GM21717 (cell line): ENCODE measurements at regions not wholly inside any gene's neighbourhood (a gene's known extent, or its start where the extent isn't known, plus 50 kb on each side); places are given as distances from the start of the nearest gene placed in this dataset.

Experiments
- ATAC-seq: cut with Tn5 transposase; IDR thresholded peaks from one replicate; pipeline ENCODE4 v1.9.1; 2021; ENCODE audit warnings: mild to moderate bottlenecking, moderate library complexity; ENCODE audit not compliant: unreplicated experiment

GRCh38 chr9:99732715-99733114, 89.0 kb upstream of the NR4A3 start:
- no peak for ATAC-seq

DNA sequence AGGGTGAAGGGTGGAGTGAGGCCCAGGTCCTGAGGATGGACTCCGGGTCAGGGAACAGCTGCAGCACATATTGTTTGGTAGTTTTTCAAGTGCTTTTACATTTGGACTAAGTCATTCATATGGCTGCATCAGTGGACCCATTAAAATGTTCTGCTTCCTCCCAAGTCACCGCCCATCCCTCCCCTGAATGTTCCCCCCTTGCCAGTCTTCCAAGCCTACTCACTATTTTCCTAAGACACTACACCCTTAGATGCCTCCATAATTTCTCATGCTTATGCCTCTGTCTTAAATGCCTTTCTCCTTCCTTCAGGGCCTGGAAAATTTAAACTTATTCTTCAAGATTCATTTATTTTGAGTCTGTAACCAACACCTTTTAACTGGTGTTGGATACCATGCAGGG, 86.6 kb upstream of the NR4A3 start:
- no peak for ATAC-seq

GRCh38 chr9:99736291-99736690, 85.4 kb upstream of the NR4A3 start:
- no peak for ATAC-seq

GRCh38 chr9:99737649-99738048, 84.0 kb upstream of the NR4A3 start:
- no peak for ATAC-seq

- no peak for ATAC-seq
Measured at GRCh38 chr9:99743006-99743405, 78.7 kb upstream of the NR4A3 start.

GRCh38 chr9:99743455-99743854, 78.2 kb upstream of the NR4A3 start:
- no peak for ATAC-seq

- no peak for ATAC-seq
Measured at GRCh38 chr9:99744132-99744531, 77.6 kb upstream of the NR4A3 start.

DNA sequence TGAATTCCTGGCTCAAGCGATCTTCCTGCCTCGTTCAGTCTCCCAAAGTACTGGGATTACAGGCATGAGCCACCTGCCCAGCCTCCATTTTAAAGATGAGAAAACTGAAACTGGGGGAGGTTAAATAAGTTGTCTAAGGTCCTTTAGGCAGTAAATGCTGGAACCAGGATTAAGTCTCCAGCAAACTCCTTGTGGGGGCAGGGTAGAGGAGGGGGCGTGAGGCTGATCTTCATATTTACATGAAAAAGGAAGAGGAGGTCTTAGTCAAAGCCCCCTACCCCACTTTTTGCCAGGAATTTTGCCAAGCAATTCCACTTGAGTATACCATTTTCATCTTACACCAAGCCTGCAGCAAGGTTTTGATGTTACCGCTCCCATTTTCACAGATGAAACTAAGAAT, 76.6 kb upstream of the NR4A3 start:
- no peak for ATAC-seq

DNA sequence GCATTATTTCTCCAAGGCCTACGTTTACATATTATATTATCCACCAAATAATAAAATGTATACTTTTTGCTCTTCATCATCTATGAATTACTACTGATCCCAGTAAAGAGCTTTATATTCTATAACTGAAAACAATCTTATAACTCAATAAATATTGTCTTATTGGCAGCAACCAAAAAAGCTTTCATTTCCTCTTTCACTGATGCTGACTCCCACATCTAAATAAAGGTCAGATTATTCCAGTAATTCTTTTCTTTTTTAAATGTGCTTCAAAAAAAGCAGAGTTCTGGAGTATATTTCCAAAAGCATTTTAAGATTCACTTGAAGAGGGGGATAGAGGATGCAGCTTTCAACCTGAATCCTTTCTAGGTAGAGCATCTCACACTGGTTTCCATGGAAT, 75.3 kb upstream of the NR4A3 start:
- no peak for ATAC-seq

- no peak for ATAC-seq
Measured at GRCh38 chr9:99748266-99748665, 73.4 kb upstream of the NR4A3 start.

DNA sequence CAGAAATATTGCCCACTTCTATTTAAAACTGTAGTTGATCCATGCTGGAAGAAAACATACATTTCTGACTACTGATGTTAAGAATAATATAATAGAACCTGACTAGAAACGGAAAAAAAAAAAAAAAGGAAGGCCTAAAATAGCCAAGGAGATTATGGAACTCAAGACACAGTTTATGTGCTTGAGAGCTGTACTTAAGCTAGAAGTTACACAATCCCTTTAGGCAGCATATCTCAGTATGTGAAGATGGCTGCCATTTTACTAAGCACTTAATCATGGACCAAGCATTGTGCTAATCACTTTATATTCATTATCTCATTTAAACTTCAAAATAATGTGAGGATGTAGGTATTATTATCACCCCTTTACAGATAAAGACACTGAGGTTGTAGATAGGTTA, 73.0 kb upstream of the NR4A3 start:
- no peak for ATAC-seq

GRCh38 chr9:99749641-99750040, 72.0 kb upstream of the NR4A3 start:
- no peak for ATAC-seq

DNA sequence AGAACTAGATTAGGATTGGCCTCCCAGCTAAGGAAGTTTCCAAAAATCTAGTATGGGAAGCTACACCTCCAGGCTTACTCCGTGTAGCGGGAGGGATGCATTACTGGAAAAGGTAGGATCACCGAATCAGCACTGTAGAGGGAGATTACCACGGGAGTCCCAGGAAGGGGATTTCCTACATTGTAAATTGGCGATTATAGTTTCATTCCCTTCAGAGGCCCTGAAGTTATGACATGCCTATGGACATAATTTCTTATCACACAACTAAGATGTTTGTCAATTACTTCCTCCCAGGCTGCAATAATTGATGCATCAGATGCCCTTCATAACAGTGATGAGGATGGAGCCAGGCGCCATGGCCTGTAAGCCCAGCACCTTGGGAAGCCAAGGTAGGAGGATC, 71.2 kb upstream of the NR4A3 start:
- ATAC-seq = no peak

DNA sequence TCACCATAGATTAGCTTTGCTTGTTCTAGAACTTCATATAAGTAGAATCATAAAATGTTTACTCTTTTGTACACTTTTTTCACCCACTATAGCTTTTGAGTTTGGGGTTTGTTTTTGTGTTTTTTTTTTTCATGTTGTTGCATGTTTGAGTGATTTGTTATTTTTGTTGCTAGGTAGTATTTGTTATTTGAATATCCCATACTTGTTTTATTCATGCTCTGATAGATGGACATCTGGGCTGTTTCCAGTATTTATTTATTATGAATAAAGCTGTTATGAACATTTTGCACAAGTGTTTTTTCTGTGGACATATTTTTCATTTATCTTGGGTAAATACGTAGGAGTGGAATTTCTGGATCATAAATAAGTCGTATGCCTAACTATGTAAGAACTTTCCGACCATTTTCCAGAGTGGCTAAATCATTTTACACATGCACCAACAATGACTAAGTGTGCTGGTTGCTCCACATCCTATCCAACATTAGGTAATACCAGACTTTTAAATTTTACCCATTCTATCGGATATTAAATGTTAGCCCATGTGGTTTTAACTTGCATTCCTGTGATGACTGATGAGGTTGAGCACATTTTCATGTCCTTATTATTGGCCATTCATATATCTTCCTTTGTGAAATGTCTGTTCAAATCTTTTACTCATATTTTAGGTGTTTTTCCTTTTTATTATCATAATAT, 69.1 kb upstream of the NR4A3 start:
- no peak for ATAC-seq

DNA sequence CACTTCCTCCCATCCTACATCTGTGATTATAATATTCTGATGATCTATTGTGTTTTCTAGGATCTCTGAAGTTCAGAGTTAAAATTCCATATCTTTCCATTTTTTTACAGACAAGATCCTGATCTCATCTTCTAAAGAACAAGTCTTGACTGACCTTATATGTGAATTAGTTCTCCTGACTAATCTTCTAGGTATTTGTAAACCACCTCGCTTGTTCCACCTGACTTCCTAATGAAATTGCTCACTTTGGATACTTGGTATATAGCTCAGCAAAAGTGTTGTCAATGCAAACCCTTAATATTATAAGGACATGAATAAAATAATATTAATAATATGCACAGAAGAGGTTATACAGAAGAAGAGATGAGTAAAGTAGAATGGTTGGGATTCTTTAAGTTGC, 68.2 kb upstream of the NR4A3 start:
- no peak for ATAC-seq

GRCh38 chr9:99760421-99760820, 61.3 kb upstream of the NR4A3 start:
- no peak for ATAC-seq

GRCh38 chr9:99762470-99762869, 59.2 kb upstream of the NR4A3 start:
- ATAC-seq = peak; percentile 99
